ENCODE measurements at regions not wholly inside any gene's neighbourhood (a gene's known extent, or its start where the extent isn't known, plus 50 kb on each side); places are given as distances from the start of the nearest gene placed in this dataset.

- no peak overlapping the region for H3K27ac ChIP-seq (ENCODE audit: extremely low read depth, low read depth, low read length)
- H3K36me3 ChIP-seq (ENCODE audit: control insufficient read depth in 2 of 2, insufficient read depth in 1 of 2, low read length in 2 of 2), result no peaks in the 10 kb centered on the region
- CTCF ChIA-PET, result interaction anchor here (0.7 to 1.1 kb wide), 2 partner anchors 159 to 224 kb away, joined by 3 to 5 read pairs; no protein-coding TSS in a partner anchor
- no peak overlapping the region for H3K4me3 ChIP-seq (ENCODE audit: low read depth, low read length)
- H3K9me3 ChIP-seq (ENCODE audit: control insufficient read depth, insufficient read depth, low read depth, low read length), result no peaks in the 10 kb centered on the region
- no peaks in the 10 kb centered on the region for H3K4me1 ChIP-seq (ENCODE audit: control insufficient read depth, insufficient read depth, low read length)
- TF ChIP-seq ZNF555 (tag by site-specific recombination; conservative IDR thresholded peaks at IDR 0.05) (no peak), ZNF133 (tag by site-specific recombination; IDR thresholded peaks at IDR 0.05) (no peak)
- POLR2A ChIA-PET, result no interaction called here
These were observed 155.2 kb upstream of the RSPO3 start for GRCh38 chr6:126963077-126963809.

- TF ChIP-seq ZNF155 (tag by site-specific recombination; IDR thresholded peaks at IDR 0.05) (no peak), ZNF18 (tag by site-specific recombination; IDR thresholded peaks at IDR 0.05) (no peak), FEZF1 (tag by site-specific recombination; IDR thresholded peaks at IDR 0.05) (no peak), ZEB2 (tag by site-specific recombination; IDR thresholded peaks at IDR 0.05) (no peak), ZNF548 (tag by site-specific recombination; IDR thresholded peaks at IDR 0.05) (no peak), ZNF416 (tag by site-specific recombination; IDR thresholded peaks at IDR 0.05) (no peak), ZNF26 (tag by site-specific recombination; IDR thresholded peaks at IDR 0.05) (no peak), ZBTB6 (tag by site-specific recombination; IDR thresholded peaks at IDR 0.05) (no peak), ZNF830 (tag by site-specific recombination; IDR thresholded peaks at IDR 0.05; ENCODE audit: low read depth) (no peak), ZNF214 (tag by site-specific recombination; IDR thresholded peaks at IDR 0.05; ENCODE audit: borderline replicate concordance) (no peak), ZNF114 (tag by site-specific recombination; IDR thresholded peaks at IDR 0.05) (no peak)
- ChIA-PET CTCF (interaction anchor here (0.8 kb wide), 1 partner anchor 48 kb away, joined by 3 read pairs; no protein-coding TSS in a partner anchor), POLR2A (no interaction called here)
- no peaks in the 10 kb centered on the region for H3K4me1 ChIP-seq (ENCODE audit: control insufficient read depth, insufficient read depth, low read length)
- H3K36me3 ChIP-seq (ENCODE audit: control insufficient read depth in 2 of 2, insufficient read depth in 1 of 2, low read length in 2 of 2), result no peaks in the 10 kb centered on the region
- H3K4me3 ChIP-seq (ENCODE audit: low read depth, low read length), result no peak overlapping the region
- H3K9me3 ChIP-seq (ENCODE audit: control insufficient read depth, insufficient read depth, low read depth, low read length), result no peaks in the 10 kb centered on the region
- H3K27ac ChIP-seq (ENCODE audit: extremely low read depth, low read depth, low read length), result no peak overlapping the region
These were observed 151.0 kb upstream of the RSPO3 start for GRCh38 chr6:126967296-126968005.

- Histone ChIP-seq H3K4me1 (ENCODE audit: control insufficient read depth, insufficient read depth, low read length) (peaks cover 5% of the 10 kb centered on the region; the same call in 1 of the 2 replicates), H3K4me3 (ENCODE audit: low read depth, low read length) (no peak overlapping the region), H3K9me3 (ENCODE audit: control insufficient read depth, insufficient read depth, low read depth, low read length) (no peaks in the 10 kb centered on the region), H3K36me3 (ENCODE audit: control insufficient read depth in 2 of 2, insufficient read depth in 1 of 2, low read length in 2 of 2) (no peaks in the 10 kb centered on the region), H3K27ac (ENCODE audit: extremely low read depth, low read depth, low read length) (no peak overlapping the region)
- TF ChIP-seq ZNF837 (tag by site-specific recombination; IDR thresholded peaks at IDR 0.05), result no peak
- ChIA-PET POLR2A (no interaction called here), CTCF (interaction anchor here (0.6 kb wide), 2 partner anchors 136 to 514 kb away, joined by 4 to 5 read pairs; no protein-coding TSS in a partner anchor)
These were observed 142.1 kb upstream of the RSPO3 start for GRCh38 chr6:126976253-126976797.

All from HEK293 (cell line).